Fibroblast of lung (primary cell): ENCODE measurements at regions not wholly inside any gene's neighbourhood (a gene's known extent, or its start where the extent isn't known, plus 50 kb on each side); places are given as distances from the start of the nearest gene placed in this dataset.

ENCODE experiments used
- DNase-seq, 2 donors: peaks; one replicate each; pipeline versions ENCODE4 v3.0.0 to v3.0.0-alpha.2; 2010; ENCODE audit warnings: low read depth in 2 of 2
- H2AFZ ChIP-seq: 2 replicates; pipeline ENCODE4 v1.5.1; 2012; ENCODE audit warnings: low read length, control low read depth, inconsistent platforms
- H3K27ac ChIP-seq: 2 replicates; pipeline ENCODE4 v1.5.1; 2011; ENCODE audit warnings: low read length, control low read depth; ENCODE audit not compliant: insufficient read depth
- H3K27me3 ChIP-seq: 2 replicates; pipeline ENCODE4 v1.5.1; 2011; ENCODE audit warnings: mild to moderate bottlenecking, low read length; ENCODE audit not compliant: control insufficient read depth, insufficient read depth
- H3K36me3 ChIP-seq: 2 replicates; pipeline ENCODE4 v1.5.1; 2011; ENCODE audit warnings: low read length; ENCODE audit not compliant: control insufficient read depth, insufficient read depth
- H3K4me1 ChIP-seq: 2 replicates; pipeline ENCODE4 v1.5.1; 2011; ENCODE audit warnings: low read length; ENCODE audit not compliant: control insufficient read depth, insufficient read depth; ENCODE audit errors: extremely low read depth
- H3K4me2 ChIP-seq: 2 replicates; pipeline ENCODE4 v1.5.1; 2011; ENCODE audit warnings: low read length, control low read depth; ENCODE audit not compliant: insufficient read depth; ENCODE audit errors: extremely low read depth
- H3K4me3 ChIP-seq, 4 experiments: fragments of 200-600 bp in 1 of 4; sonication (generic) in 1 of 4; replicated peaks in 1 of 4; 2 replicates each; pipeline ENCODE4 v1.5.1; 2011 to 2016; ENCODE audit warnings: low read length in 4 of 4, low read depth in 3 of 4, mild to moderate bottlenecking in 3 of 4, control low read depth in 2 of 4, inconsistent platforms in 1 of 4, mixed read lengths in 1 of 4; ENCODE audit not compliant: insufficient read depth in 1 of 4; ENCODE audit errors: control extremely low read depth in 1 of 4
- H3K79me2 ChIP-seq: 2 replicates; pipeline ENCODE4 v1.5.1; 2012; ENCODE audit warnings: mild to moderate bottlenecking, low read length, inconsistent platforms; ENCODE audit not compliant: control insufficient read depth, insufficient read depth
- H3K9ac ChIP-seq: 2 replicates; pipeline ENCODE4 v1.5.1; 2011; ENCODE audit warnings: mild to moderate bottlenecking, low read length, control low read depth; ENCODE audit not compliant: insufficient read depth
- H3K9me3 ChIP-seq: 2 replicates; pipeline ENCODE4 v1.5.1; 2012; ENCODE audit warnings: low read depth, low read length; ENCODE audit not compliant: control insufficient read depth, insufficient read depth
- H4K20me1 ChIP-seq: 2 replicates; pipeline ENCODE4 v1.5.1; 2011; ENCODE audit warnings: low read length; ENCODE audit not compliant: control insufficient read depth, insufficient read depth; ENCODE audit errors: extremely low read depth
- CTCF ChIP-seq, 2 donors: IDR thresholded peaks in 1 of 2; conservative IDR thresholded peaks in 1 of 2; 1 replicate in 1 of 2; 2 replicates in 1 of 2; pipeline ENCODE4 v1.5.1; 2011 to 2012; ENCODE audit warnings: low read length in 2 of 2, control low read depth in 1 of 2, inconsistent platforms in 1 of 2, low read depth in 1 of 2, mild to moderate bottlenecking in 1 of 2
- EZH2 ChIP-seq: IDR thresholded peaks from 2 replicates; pipeline ENCODE4 v1.5.1; 2012; ENCODE audit warnings: low read length, control low read depth, mild to moderate bottlenecking; ENCODE audit errors: missing control alignments

- Histone ChIP-seq H3K9ac (no peak overlapping the region), H4K20me1 (no peaks in the 10 kb centered on the region), H3K4me1 (no peaks in the 10 kb centered on the region), H3K27me3 (no peaks in the 10 kb centered on the region), H3K4me3 (no peak overlapping the region), H3K4me2 (no peak overlapping the region), H3K27ac (no peak overlapping the region), H2AFZ (no peak overlapping the region), H3K9me3 (no peaks in the 10 kb centered on the region), H3K36me3 (no peaks in the 10 kb centered on the region), H3K79me2 (no peaks in the 10 kb centered on the region)
- no peak for DNase-seq
- no peak for TF ChIP-seq EZH2
- no peak for TF ChIP-seq CTCF (conservative IDR thresholded peaks at IDR 0.05 in 1 of 2, IDR thresholded peaks at IDR 0.05 in 1 of 2; ENCODE audit: low read depth in 1 of 2, low read length in 2 of 2)
These were observed 91.7 kb upstream of the DSCAM start for GRCh38 chr21:40938611-40939010.

GRCh38 chr21:40947713-40948112 is 100.8 kb upstream of the DSCAM start:
- H3K79me2 ChIP-seq, result no peaks in the 10 kb centered on the region
- no peak overlapping the region for H3K4me2 ChIP-seq
- no peaks in the 10 kb centered on the region for H4K20me1 ChIP-seq
- no peaks in the 10 kb centered on the region for H3K27me3 ChIP-seq
- no peak overlapping the region for H3K9ac ChIP-seq
- H3K27ac ChIP-seq, result no peak overlapping the region
- H3K36me3 ChIP-seq, result no peaks in the 10 kb centered on the region
- no peak for DNase-seq
- H3K4me3 ChIP-seq, result no peak overlapping the region
- no peaks in the 10 kb centered on the region for H3K9me3 ChIP-seq
- no peak for TF ChIP-seq EZH2
- no peak for TF ChIP-seq CTCF (conservative IDR thresholded peaks at IDR 0.05 in 1 of 2, IDR thresholded peaks at IDR 0.05 in 1 of 2; ENCODE audit: low read depth in 1 of 2, low read length in 2 of 2)
- no peak overlapping the region for H2AFZ ChIP-seq
- H3K4me1 ChIP-seq, result no peaks in the 10 kb centered on the region

GRCh38 chr21:40950970-40951369 is 104.0 kb upstream of the DSCAM start:
- Histone ChIP-seq H3K27ac (no peak overlapping the region), H3K79me2 (no peaks in the 10 kb centered on the region), H4K20me1 (no peaks in the 10 kb centered on the region), H3K9me3 (no peaks in the 10 kb centered on the region), H3K27me3 (no peaks in the 10 kb centered on the region), H3K9ac (no peak overlapping the region), H3K4me2 (no peak overlapping the region), H3K4me1 (no peaks in the 10 kb centered on the region), H3K36me3 (no peaks in the 10 kb centered on the region), H3K4me3 (no peak overlapping the region), H2AFZ (no peak overlapping the region)
- no peak for TF ChIP-seq CTCF (conservative IDR thresholded peaks at IDR 0.05 in 1 of 2, IDR thresholded peaks at IDR 0.05 in 1 of 2; ENCODE audit: low read depth in 1 of 2, low read length in 2 of 2)
- TF ChIP-seq EZH2, result no peak
- DNase-seq, result no peak
